Mammary epithelial cell (primary cell): ENCODE measurements at regions not wholly inside any gene's neighbourhood (a gene's known extent, or its start where the extent isn't known, plus 50 kb on each side); places are given as distances from the start of the nearest gene placed in this dataset.

Source experiments
- EZH2 ChIP-seq: IDR thresholded peaks from 2 replicates; pipeline ENCODE4 v1.6.1; 2012; ENCODE audit warnings: low read length, inconsistent platforms, borderline replicate concordance
- TF ChIP-seq, protein P1 (sequence below), 2 donors: IDR thresholded peaks in 1 of 2; conservative IDR thresholded peaks in 1 of 2; 2 replicates each; pipeline ENCODE4 v1.5.1; 2011 to 2012; ENCODE audit warnings: inconsistent platforms in 2 of 2, low read length in 2 of 2, mild to moderate bottlenecking in 2 of 2, control low read depth in 1 of 2, low read depth in 1 of 2; ENCODE audit not compliant: insufficient read depth in 1 of 2; ENCODE audit errors: extremely low read depth in 1 of 2

DNA sequence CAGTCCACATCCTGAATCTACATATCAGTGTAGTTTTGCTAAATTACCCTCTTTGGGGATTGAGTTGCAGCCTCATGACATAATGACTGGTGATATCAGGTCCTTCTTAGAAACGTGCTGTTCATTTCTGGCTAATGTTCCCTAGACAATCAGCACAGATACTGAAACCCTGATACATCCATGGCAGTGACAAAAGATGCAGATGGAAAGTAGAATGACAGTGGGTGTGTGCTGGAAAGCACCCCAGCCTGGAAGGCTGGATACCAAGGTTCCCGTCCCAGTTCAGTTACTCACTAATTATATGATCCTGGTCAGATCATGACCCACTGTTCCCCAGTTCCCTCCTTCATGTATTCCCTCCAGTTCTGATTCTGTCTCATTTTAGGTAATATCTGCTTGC is 198.2 kb upstream of the FGGY start:
- TF ChIP-seq, protein P1, sequence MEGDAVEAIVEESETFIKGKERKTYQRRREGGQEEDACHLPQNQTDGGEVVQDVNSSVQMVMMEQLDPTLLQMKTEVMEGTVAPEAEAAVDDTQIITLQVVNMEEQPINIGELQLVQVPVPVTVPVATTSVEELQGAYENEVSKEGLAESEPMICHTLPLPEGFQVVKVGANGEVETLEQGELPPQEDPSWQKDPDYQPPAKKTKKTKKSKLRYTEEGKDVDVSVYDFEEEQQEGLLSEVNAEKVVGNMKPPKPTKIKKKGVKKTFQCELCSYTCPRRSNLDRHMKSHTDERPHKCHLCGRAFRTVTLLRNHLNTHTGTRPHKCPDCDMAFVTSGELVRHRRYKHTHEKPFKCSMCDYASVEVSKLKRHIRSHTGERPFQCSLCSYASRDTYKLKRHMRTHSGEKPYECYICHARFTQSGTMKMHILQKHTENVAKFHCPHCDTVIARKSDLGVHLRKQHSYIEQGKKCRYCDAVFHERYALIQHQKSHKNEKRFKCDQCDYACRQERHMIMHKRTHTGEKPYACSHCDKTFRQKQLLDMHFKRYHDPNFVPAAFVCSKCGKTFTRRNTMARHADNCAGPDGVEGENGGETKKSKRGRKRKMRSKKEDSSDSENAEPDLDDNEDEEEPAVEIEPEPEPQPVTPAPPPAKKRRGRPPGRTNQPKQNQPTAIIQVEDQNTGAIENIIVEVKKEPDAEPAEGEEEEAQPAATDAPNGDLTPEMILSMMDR (conservative IDR thresholded peaks at IDR 0.05 in 1 of 2, IDR thresholded peaks at IDR 0.05 in 1 of 2; ENCODE audit: extremely low read depth in 1 of 2, insufficient read depth in 1 of 2, low read depth in 1 of 2, low read length in 2 of 2): no peak
- no peak for TF ChIP-seq EZH2
